Neural crest cell (in vitro differentiated cells): ENCODE measurements at regions not wholly inside any gene's neighbourhood (a gene's known extent, or its start where the extent isn't known, plus 50 kb on each side); places are given as distances from the start of the nearest gene placed in this dataset.

Experiments used
- DNase-seq: peaks from one replicate; pipeline ENCODE4 v3.0.0; 2021; ENCODE audit warnings: low read depth, mixed read lengths, low spot score
- H3K27ac Mint-ChIP-seq: one replicate; pipeline ENCODE4 v1.8.0; 2021; ENCODE audit warnings: mild to moderate bottlenecking, mixed read lengths; ENCODE audit not compliant: unreplicated experiment
- H3K27me3 Mint-ChIP-seq: 2 replicates; pipeline ENCODE4 v1.8.0; 2021; ENCODE audit warnings: low read depth, mild to moderate bottlenecking, mixed read lengths
- H3K36me3 Mint-ChIP-seq: 2 replicates; pipeline ENCODE4 v1.8.0; 2021; ENCODE audit warnings: low read depth, mild to moderate bottlenecking, mixed read lengths
- H3K4me1 Mint-ChIP-seq: 2 replicates; pipeline ENCODE4 v1.8.0; 2021; ENCODE audit warnings: mixed read lengths
- H3K4me3 Mint-ChIP-seq: one replicate; pipeline ENCODE4 v1.8.0; 2021; ENCODE audit warnings: mild to moderate bottlenecking, mixed read lengths
- H3K9me3 Mint-ChIP-seq: 2 replicates; pipeline ENCODE4 v1.8.0; 2021; ENCODE audit warnings: mixed read lengths
- CTCF ChIP-seq: fragments of 200-600 bp; sonication (generic); conservative IDR thresholded peaks from 2 replicates; pipeline ENCODE4 v1.5.0; 2021; ENCODE audit warnings: antibody characterized with exemption, mild to moderate bottlenecking

DNA sequence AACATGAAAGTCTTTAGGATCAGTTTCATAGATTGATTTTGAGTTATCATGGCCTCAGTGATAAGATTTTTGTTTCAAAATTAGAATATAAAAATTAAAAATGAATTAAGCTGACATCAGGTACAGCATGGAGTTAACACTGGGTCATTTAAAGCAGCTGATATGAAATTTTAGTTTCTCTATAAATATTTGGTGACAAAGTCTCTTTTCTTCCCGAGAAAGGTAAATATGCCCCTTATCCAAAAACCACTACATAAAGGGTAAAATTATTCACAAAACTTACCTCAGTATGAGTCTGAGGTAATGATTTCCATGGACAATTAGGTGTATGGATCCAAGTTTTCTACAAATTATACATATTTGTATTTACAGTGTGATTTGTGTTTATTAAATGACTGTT is 121.5 kb upstream of the PJA2 start:
- Mint-ChIP-seq H3K27me3 (no peaks in the 10 kb centered on the region), H3K27ac (no peak overlapping the region), H3K4me3 (no peak overlapping the region)

GRCh38 chr5:109529987-109530386 is 120.2 kb upstream of the PJA2 start:
- H3K36me3 Mint-ChIP-seq, result no peaks in the 10 kb centered on the region
- no peak for TF ChIP-seq CTCF
- H3K4me1 Mint-ChIP-seq, result no peaks in the 10 kb centered on the region
- H3K9me3 Mint-ChIP-seq, result no peaks in the 10 kb centered on the region
- H3K27me3 Mint-ChIP-seq, result no peaks in the 10 kb centered on the region
- H3K4me3 Mint-ChIP-seq, result no peak overlapping the region
- no peak for DNase-seq
- no peak overlapping the region for H3K27ac Mint-ChIP-seq

More for the DNA sequence above, 121.5 kb upstream of the PJA2 start:
- Mint-ChIP-seq H3K36me3 (no peaks in the 10 kb centered on the region), H3K4me1 (no peaks in the 10 kb centered on the region), H3K9me3 (no peaks in the 10 kb centered on the region)
- no peak for TF ChIP-seq CTCF
- DNase-seq, result no peak

GRCh38 chr5:109529520-109529919 is 119.7 kb upstream of the PJA2 start:
- no peaks in the 10 kb centered on the region for H3K4me1 Mint-ChIP-seq
- H3K36me3 Mint-ChIP-seq, result no peaks in the 10 kb centered on the region
- peak overlapping the region; percentile 62 for H3K27ac Mint-ChIP-seq
- H3K9me3 Mint-ChIP-seq, result no peaks in the 10 kb centered on the region
- DNase-seq, result no peak
- no peak for TF ChIP-seq CTCF
- no peak overlapping the region for H3K4me3 Mint-ChIP-seq
- H3K27me3 Mint-ChIP-seq, result no peaks in the 10 kb centered on the region

DNA sequence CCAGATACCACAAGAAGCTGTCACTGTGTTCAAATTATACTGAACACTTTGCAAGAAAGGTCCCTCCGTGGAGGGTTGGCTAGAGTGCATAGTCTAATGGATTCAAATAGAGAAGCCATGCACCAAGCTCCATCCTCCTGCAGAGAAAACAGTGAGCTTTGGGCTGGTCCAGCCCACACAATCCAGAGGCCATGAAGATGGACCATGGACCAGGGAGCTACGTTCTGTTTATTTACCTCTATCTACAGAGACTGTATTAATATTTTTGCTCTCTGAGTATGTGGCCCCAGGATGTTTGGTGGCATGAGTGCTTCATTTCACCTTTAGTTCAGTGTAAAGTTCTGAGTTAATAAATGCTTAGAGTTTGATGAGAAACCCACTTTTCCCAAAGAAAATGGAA is 114.8 kb upstream of the PJA2 start:
- no peak overlapping the region for H3K4me3 Mint-ChIP-seq
- H3K27me3 Mint-ChIP-seq, result no peaks in the 10 kb centered on the region

DNA sequence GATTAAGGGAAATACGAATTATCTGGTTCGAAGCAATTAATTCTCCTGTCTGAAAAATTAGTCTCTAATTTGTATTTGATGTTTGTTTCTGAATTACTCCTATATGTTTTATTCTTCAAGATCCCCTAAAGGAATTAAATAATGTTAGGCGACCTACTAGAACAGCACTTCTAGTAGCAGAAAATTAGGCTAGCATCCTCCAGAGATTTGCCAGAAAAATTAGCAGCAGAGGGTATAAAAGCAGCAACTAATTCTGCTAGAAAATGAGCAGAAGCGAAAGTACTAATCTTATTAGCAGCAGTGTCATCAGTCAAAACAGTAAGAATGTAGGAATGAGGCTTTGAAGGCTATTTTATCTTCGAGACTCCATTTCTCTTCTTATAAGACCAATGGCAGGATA is 114.3 kb upstream of the PJA2 start:
- Mint-ChIP-seq H3K27me3 (no peaks in the 10 kb centered on the region), H3K9me3 (peaks cover 3% of the 10 kb centered on the region), H3K4me3 (no peak overlapping the region), H3K4me1 (no peaks in the 10 kb centered on the region), H3K27ac (no peak overlapping the region), H3K36me3 (no peaks in the 10 kb centered on the region)
- DNase-seq, result no peak
- TF ChIP-seq CTCF, result no peak

More for the DNA sequence above, 114.8 kb upstream of the PJA2 start:
- DNase-seq, result no peak
- Mint-ChIP-seq H3K4me1 (no peaks in the 10 kb centered on the region), H3K9me3 (peaks cover 3% of the 10 kb centered on the region), H3K27ac (no peak overlapping the region), H3K36me3 (no peaks in the 10 kb centered on the region)
- TF ChIP-seq CTCF, result no peak

- Mint-ChIP-seq H3K27ac (no peak overlapping the region), H3K27me3 (no peaks in the 10 kb centered on the region), H3K4me3 (no peak overlapping the region), H3K36me3 (no peaks in the 10 kb centered on the region), H3K4me1 (no peaks in the 10 kb centered on the region), H3K9me3 (peaks cover 3% of the 10 kb centered on the region)
- no peak for TF ChIP-seq CTCF
- DNase-seq, result no peak
Measured at GRCh38 chr5:109522404-109522803, 112.6 kb upstream of the PJA2 start.
